ENCODE measurements at regions not wholly inside any gene's neighbourhood (a gene's known extent, or its start where the extent isn't known, plus 50 kb on each side); places are given as distances from the start of the nearest gene placed in this dataset.
A peak's percentile ranks its signal among the peaks of the same experiment; 100 is the strongest.

DNA sequence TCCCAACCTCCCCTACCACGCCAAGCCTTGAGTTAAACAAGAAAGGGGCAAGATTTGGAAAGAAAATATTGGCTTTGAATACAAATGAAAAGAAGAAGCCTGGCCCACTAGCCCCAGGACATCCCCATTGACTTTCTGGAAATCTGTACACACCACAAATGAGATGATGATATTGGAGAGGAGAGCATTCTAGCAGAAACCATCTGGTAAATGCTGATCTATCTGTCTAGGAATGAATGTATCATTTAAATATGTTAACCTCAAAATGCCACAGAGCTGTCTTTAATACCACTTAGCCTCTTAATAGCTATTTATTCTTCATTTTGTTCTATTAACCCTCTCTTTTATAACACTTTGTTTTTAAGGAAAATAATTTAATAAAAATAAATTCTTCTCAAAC, 270.2 kb upstream of the PDE4D start:
- no peak for DNase-seq

DNA sequence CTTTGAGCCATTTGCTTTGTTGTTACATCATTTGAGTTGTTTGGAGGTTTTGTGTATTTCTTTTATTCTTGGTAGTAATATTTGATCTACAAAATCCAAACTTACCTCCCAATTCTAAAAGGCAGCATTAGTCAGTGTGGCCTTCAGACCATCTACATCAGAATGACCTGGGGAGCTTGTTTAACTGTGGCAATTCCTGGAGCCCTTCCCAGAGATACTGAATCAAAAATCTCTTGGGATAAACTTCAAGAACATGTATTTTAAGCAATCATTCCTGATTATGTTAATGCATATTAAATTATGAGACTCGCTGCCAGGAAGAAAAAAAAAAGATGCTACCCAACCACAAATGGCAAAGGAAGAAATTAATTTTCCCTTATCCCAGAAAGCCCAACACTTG, 268.9 kb upstream of the PDE4D start:
- peak; percentile 19 for DNase-seq

DNA sequence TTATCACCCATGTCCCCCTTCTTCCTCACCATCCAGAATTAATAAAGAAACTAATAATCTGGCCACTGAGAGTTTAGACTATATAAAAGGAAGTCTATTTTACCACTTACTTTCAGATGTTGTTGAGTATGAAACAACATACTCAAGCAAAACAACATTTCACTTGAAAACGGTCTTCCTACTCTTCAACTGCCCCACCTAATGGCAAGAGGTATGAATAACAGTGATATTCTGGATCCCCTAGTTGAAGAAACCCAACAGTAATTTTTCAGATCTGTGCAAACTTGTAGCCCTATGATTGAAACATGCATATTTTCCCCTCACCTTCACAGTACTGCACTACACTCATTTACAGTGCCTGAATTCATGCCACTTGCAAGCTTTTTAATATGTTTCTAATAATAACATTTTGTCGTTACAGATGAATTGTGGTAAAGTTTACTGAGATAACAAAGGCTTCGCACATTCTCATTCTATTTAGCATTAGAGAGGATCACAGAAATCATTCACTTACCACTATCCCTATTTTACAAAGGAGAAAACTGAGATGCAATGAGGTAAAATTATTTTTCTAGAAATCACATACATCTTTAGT, 267.9 kb upstream of the PDE4D start:
- peak; percentile 74 for DNase-seq

DNA sequence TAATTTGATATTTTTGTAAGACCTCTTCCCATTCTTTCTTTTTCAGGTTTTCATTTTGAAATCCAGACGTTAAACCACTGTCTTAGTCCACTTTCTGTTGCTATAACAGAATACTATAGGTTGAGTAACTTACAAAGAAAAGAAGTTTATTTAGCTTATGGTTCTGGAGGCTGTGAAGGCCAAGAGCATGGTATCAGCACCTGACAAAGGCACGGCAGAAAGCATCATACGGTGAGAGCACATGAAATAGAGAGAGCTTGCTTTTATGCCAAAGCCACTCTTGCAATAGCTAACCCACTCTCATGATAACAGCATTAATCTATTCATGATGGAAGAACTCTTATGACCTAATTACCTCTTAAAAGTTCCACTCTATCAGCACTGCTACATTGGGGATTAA, 255.6 kb upstream of the PDE4D start:
- DNase-seq, result no peak

DNA sequence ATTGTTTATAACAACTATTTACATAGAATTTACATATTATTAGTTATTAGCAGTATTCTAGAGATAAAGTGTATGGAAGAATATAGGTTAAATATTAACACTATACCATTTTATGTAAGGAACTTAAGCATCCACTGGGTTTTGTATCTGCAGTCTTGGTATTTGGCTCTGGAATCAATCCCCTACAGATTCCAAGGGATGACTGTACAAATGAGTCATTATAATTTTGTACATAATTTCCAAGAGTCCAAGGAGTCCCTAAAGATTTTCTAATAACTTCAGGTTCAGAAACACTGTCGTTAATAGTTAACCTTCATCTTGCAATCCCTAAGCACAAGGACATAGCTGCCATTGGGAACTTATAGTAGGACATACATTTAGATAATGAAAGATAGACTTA, 254.8 kb upstream of the PDE4D start:
- DNase-seq, result no peak

DNA sequence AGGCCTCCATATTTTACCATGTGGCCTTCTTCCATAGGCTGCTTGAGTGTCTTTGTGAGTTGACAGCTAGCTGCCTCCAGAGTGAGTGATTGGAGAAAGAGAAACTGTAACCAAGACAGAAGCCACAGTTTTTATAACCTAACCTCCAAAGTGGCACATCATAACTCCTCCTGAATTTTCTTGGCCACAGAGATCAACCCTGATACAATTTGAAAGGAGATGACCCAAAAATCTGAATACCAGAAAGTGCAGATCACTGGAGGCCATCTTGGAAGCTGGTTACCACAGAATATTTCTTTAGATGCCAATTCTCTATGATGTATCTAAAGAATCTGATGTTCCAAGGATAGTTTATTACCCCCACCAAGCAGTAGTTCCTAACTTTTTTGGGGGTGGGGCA, 254.3 kb upstream of the PDE4D start:
- no peak for DNase-seq

DNA sequence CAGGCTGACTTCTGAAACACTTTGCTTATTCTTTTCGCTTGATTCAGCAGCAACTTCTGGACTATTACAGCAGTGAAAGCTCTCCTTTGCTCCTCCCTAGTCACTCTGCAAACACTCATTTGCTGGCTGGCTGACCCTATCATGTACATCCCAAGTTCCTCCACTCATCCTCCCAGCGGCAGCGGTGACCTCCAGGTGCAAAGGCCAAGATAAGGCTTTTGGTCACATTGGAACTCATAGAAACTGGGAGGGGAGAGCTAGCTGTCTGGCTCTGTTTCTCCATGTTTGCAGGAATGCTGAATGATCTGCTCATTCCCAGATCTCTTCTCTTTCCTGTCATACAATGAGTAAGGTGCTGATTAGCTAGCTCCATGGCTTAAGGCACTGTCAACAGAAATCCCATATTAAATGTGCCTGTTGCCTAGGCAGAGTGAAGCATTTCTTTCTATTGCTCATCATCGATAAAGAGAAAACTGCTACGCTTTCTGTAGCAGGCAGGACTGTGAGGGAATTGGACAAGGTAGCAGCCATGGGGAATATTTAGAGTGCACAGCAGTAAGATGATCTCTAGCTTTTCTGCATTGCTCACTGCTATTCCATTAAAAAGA, 250.5 kb upstream of the PDE4D start:
- no peak for DNase-seq

DNA sequence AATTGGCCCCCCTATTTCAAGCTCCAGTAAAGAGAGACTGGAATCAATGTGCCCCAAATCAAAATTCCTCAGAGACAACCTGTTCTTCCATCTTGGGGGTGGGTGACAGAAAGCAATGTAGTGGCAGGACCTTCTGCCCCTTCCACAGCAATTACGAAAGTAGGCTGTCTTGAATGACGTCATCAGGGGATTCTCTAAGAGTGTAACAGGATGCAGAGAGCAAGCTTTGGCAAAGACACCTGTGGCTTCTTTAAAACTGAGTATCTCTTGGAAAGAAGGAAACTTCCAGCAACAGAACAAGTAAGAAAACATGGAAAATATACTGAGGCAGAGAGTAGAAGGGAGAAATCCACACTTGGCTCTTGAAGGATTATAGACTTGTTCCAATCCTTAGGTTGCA, 247.6 kb upstream of the PDE4D start:
- DNase-seq, result no peak

DNA sequence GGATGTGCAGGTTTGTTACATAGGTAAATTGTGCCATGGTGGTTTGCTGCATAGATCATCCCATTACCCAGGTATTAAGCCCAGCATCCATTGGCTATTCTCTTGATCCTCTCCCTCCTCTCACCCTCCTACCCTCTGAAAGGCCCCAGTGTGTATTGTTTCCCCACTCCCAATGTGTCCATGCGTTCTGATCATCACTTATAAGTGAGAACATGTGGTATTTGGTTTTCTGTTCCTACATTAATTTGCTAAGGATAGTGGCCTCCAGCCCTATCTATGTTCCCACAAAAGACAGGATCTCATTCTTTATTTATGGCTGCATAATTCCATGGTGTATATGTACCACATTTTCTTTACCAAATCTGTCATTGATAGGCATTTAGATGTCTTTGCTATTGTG, 243.3 kb upstream of the PDE4D start:
- DNase-seq, result no peak

DNA sequence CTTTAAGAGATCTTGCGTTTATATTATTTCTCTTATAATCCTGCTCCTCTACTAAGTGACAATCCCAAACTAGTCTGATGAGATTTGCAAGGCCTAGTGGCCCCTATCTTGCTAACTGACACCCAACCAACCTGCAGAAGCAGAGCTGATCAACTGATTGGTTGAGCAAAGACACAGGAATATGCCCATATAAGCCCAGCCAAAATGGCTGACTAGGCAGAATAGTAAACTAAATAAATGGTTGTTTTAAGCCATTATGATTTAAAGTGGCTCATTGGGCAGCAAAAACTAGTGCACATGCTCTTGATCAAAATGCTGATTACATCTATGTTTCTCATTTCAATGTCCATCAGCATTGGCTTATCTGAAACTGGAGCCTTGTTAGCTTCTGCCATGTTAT, 238.0 kb upstream of the PDE4D start:
- DNase-seq, result no peak

DNA sequence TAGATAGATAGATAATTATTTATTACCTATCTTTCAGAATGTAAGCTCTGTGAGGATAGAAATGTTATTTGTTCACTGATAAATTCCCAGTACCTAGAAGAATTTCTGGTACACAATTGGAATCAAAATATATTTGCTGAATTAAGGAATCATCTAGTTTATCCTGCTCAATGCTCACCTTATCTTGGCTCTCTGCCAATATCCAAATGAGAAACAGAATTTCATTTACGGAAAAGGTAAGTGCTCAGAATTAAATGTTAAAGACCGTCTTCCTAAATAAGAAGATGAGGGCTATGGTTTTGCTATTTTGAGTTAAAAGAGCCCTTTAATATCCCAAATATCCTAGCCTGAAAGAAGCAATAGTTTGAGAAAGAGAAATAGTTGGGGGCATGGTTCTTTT, 232.1 kb upstream of the PDE4D start:
- DNase-seq, result no peak

DNA sequence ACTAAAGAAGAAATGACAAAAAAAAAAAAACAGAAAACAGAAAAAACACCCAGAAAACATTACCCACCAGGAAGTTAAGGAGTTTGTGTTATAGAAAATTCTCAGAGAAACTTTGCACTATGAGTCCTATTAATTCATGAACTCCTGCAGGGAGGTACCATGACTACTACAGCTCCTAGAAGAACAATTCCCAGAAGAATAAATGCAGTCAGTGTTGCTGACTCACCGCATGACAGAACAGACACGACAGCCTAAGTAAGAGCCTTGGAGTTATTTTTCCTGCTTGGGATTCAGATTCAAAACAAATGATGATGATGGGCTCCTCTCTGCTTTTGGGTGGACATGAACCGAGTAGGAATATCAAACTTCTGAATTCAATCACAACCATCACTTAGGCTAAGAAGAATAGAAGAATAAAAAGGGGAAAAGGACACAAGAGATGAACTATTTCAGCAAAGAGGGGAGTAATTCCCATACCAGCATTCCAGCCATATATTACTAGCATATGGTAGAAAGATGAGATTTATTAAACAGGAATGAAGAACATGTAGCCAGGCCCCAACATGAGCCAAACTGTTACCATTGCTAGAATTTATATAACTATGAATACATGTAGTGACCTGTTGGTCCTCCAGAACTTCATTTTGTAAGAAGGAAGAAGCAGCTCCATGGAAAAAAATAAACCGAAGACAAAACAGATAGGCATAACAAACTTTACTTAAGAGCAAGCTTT, 209.6 kb upstream of the PDE4D start:
- DNase-seq, result no peak

DNA sequence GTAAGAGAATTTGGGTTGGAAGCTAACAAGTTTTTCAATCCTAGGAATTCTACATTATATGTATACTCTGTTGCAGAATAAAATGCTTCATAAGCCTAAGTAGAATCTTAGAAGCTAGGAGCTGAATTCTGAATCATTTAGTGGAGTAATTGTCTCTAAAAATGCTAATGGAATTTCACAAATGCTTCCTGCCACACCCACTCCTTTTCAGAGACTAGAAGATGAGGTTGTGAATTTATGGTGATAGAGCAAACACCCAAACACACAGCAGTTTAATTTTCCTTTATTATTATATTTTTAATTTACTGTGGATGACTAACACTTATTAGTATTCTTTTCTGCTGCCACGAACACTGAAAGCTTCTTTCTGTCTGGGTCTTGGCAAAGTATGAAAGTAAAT, 208.0 kb upstream of the PDE4D start:
- no peak for DNase-seq

DNA sequence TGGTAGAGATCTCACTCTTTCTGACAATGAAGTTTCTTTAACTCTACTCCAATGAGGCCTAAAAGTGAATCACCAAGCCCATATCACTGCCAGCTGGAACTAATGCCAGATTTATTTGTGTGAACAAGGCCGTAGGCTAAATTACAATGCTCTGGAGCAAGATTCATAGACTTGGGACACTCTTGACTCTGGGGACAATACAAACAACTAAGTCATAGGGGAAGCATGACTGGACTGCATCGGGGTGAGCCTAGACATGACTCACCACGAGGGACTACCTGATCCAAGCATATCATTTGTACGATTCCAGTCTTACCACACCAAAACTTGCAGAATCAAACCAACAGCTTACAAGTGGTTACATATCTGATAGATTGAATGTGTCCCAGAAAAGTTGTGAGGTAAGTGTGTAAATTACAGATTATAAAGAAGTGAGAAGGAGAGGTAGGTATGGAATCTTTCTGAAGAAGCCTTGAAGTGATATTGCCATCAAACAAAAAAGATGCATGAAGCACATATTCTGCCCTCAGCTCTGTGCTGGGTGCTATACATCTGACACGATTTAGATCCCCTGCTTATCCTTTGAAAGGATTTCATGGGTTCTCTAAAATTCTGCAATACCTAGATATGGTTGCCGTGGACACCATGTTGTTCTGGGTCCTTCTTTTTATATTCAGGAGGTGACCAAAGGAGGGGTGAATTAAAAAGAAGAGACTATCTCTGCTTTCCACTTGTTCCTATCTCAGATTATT, 199.3 kb upstream of the PDE4D start:
- no peak for DNase-seq

DNA sequence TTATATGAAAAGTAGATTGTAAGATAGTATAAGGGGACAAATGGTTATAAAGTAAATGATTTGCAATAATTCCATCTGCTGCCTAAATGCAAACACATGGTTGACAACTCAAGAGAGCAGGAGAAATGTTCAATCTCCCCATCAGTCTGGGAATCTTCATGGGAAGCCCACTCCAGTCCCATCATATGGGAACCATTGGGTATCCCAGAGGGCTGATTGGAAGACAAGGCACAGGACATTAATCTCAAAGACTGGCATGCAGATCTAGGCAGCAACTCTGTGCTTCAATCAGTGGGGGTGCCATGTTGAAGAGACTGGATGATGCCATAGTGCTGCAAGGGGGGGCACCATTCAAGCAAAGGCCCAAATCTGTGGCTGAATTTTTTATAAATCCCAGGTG, 193.1 kb upstream of the PDE4D start:
- DNase-seq, result no peak

DNA sequence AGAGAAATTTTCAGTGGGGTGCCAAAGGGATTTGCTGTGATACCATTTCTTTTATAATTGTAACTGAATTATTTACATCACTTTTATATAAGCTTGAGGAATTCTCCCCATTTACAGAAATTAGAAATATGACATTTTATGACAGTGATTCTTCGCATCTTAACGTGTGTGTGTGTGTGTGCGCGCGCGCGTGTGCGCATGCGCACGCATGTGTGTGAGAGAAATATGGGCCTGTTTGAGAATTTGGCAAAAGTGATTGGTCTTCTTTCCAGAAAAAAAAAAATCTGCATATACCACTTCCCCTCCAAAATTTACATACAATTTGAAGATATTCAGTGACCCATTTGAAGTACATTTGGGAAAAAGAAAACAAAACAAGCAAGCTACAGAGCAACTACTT, 190.7 kb upstream of the PDE4D start:
- DNase-seq, result no peak

DNA sequence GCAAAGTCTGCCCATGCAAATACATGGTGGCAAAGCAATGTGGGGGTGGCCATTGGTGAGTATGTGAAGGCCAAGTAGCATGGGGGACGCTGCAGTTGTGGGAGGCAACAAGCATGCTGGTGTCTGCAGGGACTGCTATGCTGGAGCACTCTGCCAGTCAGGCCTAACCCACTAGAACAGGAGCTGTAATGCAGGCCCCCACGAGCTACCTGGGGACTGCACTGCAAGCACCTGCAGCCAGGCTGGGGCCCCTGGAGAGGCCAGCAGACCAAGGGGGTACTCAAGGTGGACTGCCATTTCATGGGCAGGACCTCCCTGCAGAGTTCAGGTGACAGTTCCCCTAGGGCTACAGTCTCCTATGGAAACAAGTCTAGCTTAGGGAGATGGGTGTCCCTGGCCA, 183.8 kb upstream of the PDE4D start:
- no peak for DNase-seq

DNA sequence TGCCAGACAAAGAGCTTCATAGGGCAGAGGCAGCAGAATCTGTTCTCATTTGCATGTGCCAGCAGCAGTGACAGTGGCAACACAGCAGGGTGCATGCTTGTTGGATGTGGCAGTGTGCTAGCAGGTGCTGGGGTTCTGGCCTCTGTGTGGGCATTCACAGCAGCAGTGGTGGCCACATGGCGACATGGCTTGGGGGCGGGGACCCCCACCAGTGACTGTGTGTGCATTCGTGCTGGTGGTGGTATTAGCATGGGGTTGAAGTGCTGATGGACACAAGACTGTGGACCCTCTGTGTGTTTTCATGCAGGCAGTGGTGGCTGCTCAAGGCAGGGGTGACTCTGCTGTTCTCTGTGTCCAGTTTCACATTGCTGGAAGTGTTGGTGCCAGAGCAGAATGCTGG, 183.2 kb upstream of the PDE4D start:
- DNase-seq, result peak; percentile 11

DNA sequence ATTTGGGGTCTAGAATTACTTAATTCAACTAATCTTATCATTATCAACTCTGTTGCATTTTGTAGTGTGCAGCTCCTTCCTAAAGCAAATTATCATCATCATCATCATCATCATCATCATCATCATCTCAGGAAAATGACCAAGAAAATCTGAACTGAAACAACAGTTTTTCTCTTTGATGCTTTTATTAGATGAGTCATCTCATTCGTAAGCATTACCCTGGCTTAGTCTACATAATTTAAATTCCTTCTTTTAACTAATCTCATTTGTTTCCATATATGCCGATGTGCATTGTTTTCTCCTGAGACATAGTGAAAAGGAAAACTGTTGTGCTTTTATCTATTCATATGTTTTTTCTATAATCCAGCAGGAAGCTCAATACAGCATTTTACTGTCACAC, 173.0 kb upstream of the PDE4D start:
- DNase-seq, result no peak

DNA sequence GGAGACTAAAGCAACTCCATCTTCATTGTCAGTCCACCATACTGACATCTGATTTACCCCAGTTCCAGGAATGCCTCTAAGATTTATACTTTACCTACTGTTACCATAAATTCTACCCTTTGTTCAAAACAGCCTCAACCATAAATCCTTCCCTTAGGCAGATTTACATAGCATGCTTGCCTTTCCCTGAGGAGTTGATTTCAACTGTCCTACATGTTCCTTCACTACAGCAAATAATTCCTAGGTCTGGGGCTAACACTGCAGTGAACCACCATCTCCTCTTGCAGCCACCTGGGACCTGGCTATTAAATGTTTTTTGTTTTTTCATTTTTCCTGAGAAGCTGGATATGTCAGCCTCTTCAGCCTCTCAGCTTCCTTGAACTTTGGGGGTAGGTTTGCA, 166.9 kb upstream of the PDE4D start:
- peak; percentile 9 for DNase-seq

DNA sequence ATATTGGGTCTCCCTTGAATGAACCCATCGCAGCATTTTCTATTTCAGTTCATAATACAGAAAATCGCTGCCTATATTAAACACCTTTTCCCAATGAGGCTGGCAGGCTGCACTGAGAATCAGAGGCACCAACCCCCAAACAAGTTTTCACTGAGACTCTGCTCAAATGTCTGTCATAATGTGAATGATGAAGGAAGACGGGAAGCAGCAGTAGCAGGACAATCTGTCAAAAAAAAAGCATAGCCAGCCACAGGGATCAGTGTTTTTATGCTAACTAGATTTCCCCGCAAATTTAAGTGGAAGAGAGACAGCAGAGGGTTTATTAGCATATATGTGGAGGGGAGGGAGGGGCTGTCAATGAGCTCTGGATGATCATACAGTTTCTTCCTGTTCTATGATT, 162.7 kb upstream of the PDE4D start:
- no peak for DNase-seq

DNA sequence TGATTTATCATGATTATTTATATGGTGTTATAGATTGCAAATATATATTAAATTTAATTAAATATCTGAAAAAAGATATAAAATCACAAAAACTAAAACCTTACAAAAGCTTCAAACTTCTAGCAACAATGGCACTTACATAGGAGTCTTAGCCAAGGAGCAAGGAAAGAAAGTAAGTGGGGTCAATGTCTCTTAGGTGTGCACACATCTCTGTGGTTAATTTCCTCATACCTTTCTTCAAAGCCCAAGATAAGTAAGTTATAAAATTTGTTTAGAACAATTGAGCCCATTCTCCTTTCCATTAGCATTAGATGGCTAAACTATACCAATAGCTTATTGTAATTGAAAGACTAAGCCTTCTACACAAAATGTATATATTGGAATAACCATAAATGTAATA, 161.6 kb upstream of the PDE4D start:
- DNase-seq, result no peak

DNA sequence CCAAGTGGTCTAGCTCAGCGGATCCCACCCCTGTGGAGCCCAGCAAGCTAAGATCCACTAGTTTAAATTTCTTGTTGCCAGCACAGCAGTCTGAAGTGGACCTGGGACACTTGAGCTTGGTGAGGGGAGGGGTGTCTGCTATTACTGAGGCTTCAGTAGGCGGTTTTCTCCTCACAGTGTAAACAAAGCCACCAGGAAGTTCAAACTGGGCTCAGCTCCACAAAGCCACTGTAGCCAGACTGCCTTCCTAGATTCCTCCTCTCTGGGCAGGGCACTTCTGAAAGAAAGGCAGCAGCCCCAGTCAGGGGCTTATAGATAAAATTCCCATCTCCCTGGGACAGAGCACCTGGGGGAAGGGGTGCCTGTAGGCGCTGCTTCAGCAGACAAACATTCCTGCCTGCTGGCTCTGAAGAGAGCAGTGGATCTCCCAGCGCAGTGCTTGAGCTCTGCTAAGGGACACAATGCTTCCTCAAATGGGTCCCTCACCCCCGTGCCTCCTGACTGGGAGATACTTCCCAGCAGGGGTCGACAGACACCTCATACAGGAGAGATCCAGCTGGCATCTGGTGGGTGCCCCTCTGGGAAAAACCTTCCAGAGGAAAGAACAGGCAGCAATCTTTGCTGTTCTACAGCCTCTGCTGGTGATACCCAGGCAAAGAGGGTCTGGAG, 148.6 kb upstream of the PDE4D start:
- peak; percentile 74 for DNase-seq

Measured in NCI-H69 (cell line).